Natural killer cell treated with Interleukin-12 subunit alpha and Interleukin-12 subunit beta and Interleukin-15 and Interleukin-18, amount 100 ng/mL, for 72 hours (primary cell): ENCODE measurements at regions not wholly inside any gene's neighbourhood (a gene's known extent, or its start where the extent isn't known, plus 50 kb on each side); places are given as distances from the start of the nearest gene placed in this dataset.
A peak's percentile ranks its signal among the peaks of the same experiment; 100 is the strongest.

Source experiments
- ATAC-seq, 2 donors: fragments of 150-1000 bp; cut with Tn5 transposase in 1 of 2; sonication (Bioruptor Pico), chemical (Tn5 transposase) in 1 of 2; 2 replicates each; pipeline ENCODE4 v1.10.0; 2021
- DNase-seq: peaks from one replicate; pipeline ENCODE4 v3.0.0; 2022; ENCODE audit warnings: low spot score
- H3K27ac Mint-ChIP-seq, 2 donors: 1 replicate in 1 of 2; 2 replicates in 1 of 2; pipeline ENCODE4 v1.8.0; 2022; ENCODE audit warnings: mixed read lengths in 2 of 2, mild to moderate bottlenecking in 1 of 2, moderate library complexity in 1 of 2
- H3K27me3 Mint-ChIP-seq, 2 donors: 1 replicate in 1 of 2; 2 replicates in 1 of 2; pipeline ENCODE4 v1.8.0; 2022; ENCODE audit warnings: mixed read lengths in 2 of 2
- H3K36me3 Mint-ChIP-seq: one replicate; pipeline ENCODE4 v1.8.0; 2022; ENCODE audit warnings: mixed read lengths
- H3K4me1 Mint-ChIP-seq, 2 donors: 1 replicate in 1 of 2; 2 replicates in 1 of 2; pipeline ENCODE4 v1.8.0; 2022; ENCODE audit warnings: low read depth in 2 of 2, mixed read lengths in 2 of 2, mild to moderate bottlenecking in 1 of 2
- H3K4me3 Mint-ChIP-seq: one replicate; pipeline ENCODE4 v1.8.0; 2022; ENCODE audit warnings: mixed read lengths
- H3K9me3 Mint-ChIP-seq: 2 replicates; pipeline ENCODE4 v1.8.0; 2022; ENCODE audit warnings: mixed read lengths

DNA sequence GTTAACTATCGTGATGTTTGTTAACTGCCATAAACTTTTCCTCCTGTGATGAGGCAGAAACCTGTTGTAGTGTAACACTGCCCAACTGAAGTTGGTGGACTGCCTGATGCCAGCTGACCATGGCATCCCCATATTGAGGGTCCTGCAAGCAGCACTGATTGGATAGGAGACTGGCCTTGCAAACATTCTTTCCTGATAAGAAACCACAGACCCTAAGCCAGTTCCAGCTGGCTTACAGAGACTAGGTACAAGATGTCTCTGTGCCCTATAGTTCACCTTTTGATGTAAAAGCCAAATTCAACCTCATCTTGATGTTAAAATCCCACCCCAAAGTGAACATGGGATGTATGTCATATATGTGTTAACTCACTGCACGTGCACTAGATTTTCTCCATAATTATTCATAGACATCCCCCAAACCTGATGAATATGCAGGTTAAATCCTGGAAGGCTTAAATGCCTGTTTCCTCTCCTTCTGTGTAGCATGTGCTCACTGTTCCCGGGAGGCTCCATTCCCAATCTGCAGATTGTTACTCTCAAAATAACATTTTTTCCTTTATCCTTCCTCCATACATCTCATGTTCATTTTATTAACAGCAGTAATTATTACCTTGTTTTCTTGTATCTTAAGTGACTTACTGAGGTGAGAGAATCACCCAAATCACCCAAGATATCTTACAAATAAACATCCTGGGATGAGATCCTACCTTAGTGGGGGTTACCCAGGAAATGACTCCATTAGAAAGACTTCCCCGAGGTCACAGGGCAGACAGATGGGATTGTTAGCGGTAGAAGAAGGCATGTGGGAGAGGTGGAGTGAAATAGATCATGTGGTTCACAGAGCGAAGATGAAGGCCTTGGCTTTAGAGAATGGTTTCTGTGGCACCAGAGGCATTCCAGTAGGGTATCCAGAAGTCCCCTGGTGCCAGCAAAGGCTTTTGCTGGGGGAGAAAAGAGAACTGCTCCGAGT, 566.7 kb downstream of the CCDC171 start:
- H3K27me3 Mint-ChIP-seq, result peaks cover 0 to 9% of the 10 kb centered on the region in 2 donors

GRCh38 chr9:16120231-16120641, 567.4 kb downstream of the CCDC171 start:
- Mint-ChIP-seq H3K4me1 (no peaks in the 10 kb centered on the region), H3K27me3 (peaks cover 0 to 10% of the 10 kb centered on the region in 2 donors), H3K4me3 (no peak overlapping the region), H3K36me3 (no peaks in the 10 kb centered on the region), H3K27ac (no peak overlapping the region), H3K9me3 (no peaks in the 10 kb centered on the region)
- no peak for ATAC-seq
- no peak for DNase-seq

More for the DNA sequence above, 566.7 kb downstream of the CCDC171 start:
- H3K36me3 Mint-ChIP-seq, result no peaks in the 10 kb centered on the region
- no peaks in the 10 kb centered on the region for H3K4me1 Mint-ChIP-seq
- no peak for ATAC-seq
- no peaks in the 10 kb centered on the region for H3K9me3 Mint-ChIP-seq
- DNase-seq, result no peak
- H3K4me3 Mint-ChIP-seq, result no peak overlapping the region
- H3K27ac Mint-ChIP-seq, result no peak overlapping the region

DNA sequence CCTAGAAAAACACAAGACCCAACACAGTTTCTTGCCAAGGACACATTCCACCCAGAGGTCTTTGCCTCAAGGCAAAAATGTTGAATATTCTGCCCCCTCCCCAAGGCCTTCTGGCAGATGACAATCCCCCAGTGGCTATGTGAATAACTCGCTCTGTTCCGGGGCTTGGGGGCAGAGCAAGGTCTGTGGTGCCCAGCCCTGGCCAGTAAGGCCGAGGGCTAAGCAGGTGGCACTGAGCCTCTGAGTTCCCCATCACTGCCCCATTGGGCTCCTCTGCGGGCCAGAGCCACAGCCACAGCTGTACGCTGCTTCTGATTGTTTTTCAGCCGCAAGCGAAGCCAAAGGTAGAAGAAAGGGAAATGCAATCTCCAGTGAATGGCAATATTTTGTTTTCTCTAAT, 567.9 kb downstream of the CCDC171 start:
- Mint-ChIP-seq H3K27me3 (peaks cover 0 to 11% of the 10 kb centered on the region in 2 donors), H3K4me1 (no peaks in the 10 kb centered on the region), H3K9me3 (no peaks in the 10 kb centered on the region), H3K27ac (no peak overlapping the region), H3K4me3 (no peak overlapping the region), H3K36me3 (no peaks in the 10 kb centered on the region)
- ATAC-seq, result peak in 1 of 2 donors; percentile 52
- DNase-seq, result no peak

DNA sequence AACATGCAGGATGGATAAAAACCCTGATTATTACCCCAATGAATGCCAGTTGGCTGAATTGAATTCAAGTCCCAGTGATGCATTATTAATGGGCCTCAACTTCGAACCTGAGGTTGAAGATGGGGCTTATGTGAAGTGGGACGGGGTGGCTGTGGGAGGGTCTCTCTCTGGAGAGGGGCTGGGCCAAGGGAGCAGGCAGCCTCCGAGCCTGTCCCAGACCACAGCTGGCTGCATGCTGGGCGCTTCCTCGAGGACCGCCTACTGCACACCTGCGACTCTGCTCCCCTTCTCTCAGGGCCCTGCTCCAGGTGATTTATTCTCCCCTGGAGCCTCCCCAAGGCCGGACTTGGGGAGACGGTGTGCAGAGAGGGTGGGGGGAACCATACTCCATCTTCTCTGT, 568.3 kb downstream of the CCDC171 start:
- H3K4me3 Mint-ChIP-seq, result no peak overlapping the region
- DNase-seq (no peak), ATAC-seq (peak in 1 of 2 donors; percentile 48)
- H3K4me1 Mint-ChIP-seq, result no peaks in the 10 kb centered on the region
- no peaks in the 10 kb centered on the region for H3K9me3 Mint-ChIP-seq
- peaks cover 0 to 11% of the 10 kb centered on the region in 2 donors for H3K27me3 Mint-ChIP-seq
- H3K36me3 Mint-ChIP-seq, result no peaks in the 10 kb centered on the region
- no peak overlapping the region for H3K27ac Mint-ChIP-seq

GRCh38 chr9:16121601-16122286, 568.9 kb downstream of the CCDC171 start:
- peaks cover 0 to 11% of the 10 kb centered on the region in 2 donors for H3K27me3 Mint-ChIP-seq
- H3K36me3 Mint-ChIP-seq, result no peaks in the 10 kb centered on the region
- DNase-seq, result no peak
- H3K9me3 Mint-ChIP-seq, result no peaks in the 10 kb centered on the region
- peak in 1 of 2 donors; percentile 11 for ATAC-seq
- no peak overlapping the region for H3K4me3 Mint-ChIP-seq
- no peak overlapping the region for H3K27ac Mint-ChIP-seq
- no peaks in the 10 kb centered on the region for H3K4me1 Mint-ChIP-seq

DNA sequence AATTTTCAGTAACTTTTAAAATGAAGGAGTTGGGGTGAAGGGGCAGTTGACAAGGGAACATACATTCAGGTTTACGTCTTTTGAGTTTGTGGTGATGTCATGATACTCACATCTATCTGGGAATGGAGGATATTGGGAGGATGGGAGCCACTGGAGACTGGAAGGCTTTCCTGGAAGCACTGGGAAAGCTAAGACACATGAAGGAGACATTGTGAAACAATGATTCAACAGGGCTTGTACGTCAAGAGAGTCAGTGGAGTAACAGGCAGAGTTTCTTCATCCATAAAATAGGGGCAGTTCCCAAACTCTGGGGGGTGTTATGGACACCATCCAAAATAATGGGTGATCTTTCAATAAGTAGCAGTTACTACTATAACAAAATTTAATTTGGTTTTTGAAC, 572.8 kb downstream of the CCDC171 start:
- no peak for ATAC-seq
- Mint-ChIP-seq H3K27ac (no peak overlapping the region), H3K36me3 (no peaks in the 10 kb centered on the region)

DNA sequence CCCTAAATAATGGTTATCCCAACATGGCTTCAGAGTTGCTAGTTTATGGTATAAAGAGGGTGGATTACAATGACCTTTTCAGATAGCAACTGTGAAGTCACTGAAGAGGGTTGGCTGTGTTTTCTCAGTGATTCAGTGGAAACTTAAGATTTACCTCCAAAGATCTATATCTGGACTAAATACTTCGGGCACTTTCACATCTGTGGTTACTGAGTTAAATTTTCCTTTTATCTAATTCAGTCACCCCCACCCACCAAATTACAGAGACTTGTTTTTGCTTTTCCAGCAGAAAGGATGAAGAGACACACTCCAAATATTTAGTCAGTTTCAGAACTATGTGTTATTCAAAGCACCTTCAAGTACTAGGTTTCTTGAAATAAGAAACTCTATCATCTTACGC, 573.2 kb downstream of the CCDC171 start:
- no peaks in the 10 kb centered on the region for H3K9me3 Mint-ChIP-seq
- peaks cover 0 to 17% of the 10 kb centered on the region in 2 donors for H3K27me3 Mint-ChIP-seq
- no peak overlapping the region for H3K4me3 Mint-ChIP-seq
- no peaks in the 10 kb centered on the region for H3K36me3 Mint-ChIP-seq
- no peak for DNase-seq
- H3K27ac Mint-ChIP-seq, result no peak overlapping the region
- no peaks in the 10 kb centered on the region for H3K4me1 Mint-ChIP-seq
- no peak for ATAC-seq

More for the DNA sequence above, 572.8 kb downstream of the CCDC171 start:
- no peaks in the 10 kb centered on the region for H3K9me3 Mint-ChIP-seq
- peaks cover 0 to 17% of the 10 kb centered on the region in 2 donors for H3K27me3 Mint-ChIP-seq
- no peak for DNase-seq
- no peaks in the 10 kb centered on the region for H3K4me1 Mint-ChIP-seq
- no peak overlapping the region for H3K4me3 Mint-ChIP-seq

- Mint-ChIP-seq H3K27ac (no peak overlapping the region), H3K4me3 (no peak overlapping the region), H3K36me3 (no peaks in the 10 kb centered on the region), H3K27me3 (peaks cover 0 to 16% of the 10 kb centered on the region in 2 donors), H3K9me3 (no peaks in the 10 kb centered on the region), H3K4me1 (no peaks in the 10 kb centered on the region)
- ATAC-seq (peak in 1 of 2 donors; percentile 21), DNase-seq (no peak)
Measured at GRCh38 chr9:16128003-16128402, 575.2 kb downstream of the CCDC171 start.

- Mint-ChIP-seq H3K9me3 (no peaks in the 10 kb centered on the region), H3K36me3 (no peaks in the 10 kb centered on the region), H3K27me3 (peaks cover 14 to 21% of the 10 kb centered on the region in 2 donors), H3K4me1 (peaks cover 0 to 5% of the 10 kb centered on the region in 2 donors), H3K27ac (no peak overlapping the region), H3K4me3 (no peak overlapping the region)
- no peak for ATAC-seq
- no peak for DNase-seq
Measured at GRCh38 chr9:16131264-16131663, 578.4 kb downstream of the CCDC171 start.

DNA sequence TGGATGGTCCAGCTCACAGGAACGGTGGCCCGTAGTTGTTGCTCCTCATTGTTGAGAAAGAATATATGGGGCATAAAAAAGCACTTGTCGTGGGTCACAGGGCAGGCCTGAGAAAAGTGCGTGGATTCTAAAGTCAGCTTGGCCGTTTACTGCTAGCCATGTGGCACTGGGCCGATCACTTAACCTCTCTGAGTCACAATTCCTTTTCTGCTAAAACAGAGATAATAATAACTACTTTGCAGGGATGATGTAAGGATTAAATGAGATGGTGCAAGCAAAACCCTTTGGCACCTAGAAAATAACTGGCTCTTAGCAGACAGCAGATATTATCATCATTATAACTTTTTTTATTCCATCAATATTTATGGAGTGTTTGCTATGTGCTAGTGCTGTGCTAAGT, 579.7 kb downstream of the CCDC171 start:
- no peak for DNase-seq
- Mint-ChIP-seq H3K4me3 (no peak overlapping the region), H3K9me3 (no peaks in the 10 kb centered on the region), H3K36me3 (no peaks in the 10 kb centered on the region), H3K27me3 (peaks cover 14 to 19% of the 10 kb centered on the region in 2 donors), H3K27ac (no peak overlapping the region), H3K4me1 (peaks cover 0 to 5% of the 10 kb centered on the region in 2 donors)
- no peak for ATAC-seq

GRCh38 chr9:16133032-16133431, 580.2 kb downstream of the CCDC171 start:
- no peaks in the 10 kb centered on the region for H3K9me3 Mint-ChIP-seq
- no peak overlapping the region for H3K4me3 Mint-ChIP-seq
- peaks cover 14 to 19% of the 10 kb centered on the region in 2 donors for H3K27me3 Mint-ChIP-seq
- no peak overlapping the region for H3K27ac Mint-ChIP-seq
- no peak for DNase-seq
- H3K36me3 Mint-ChIP-seq, result no peaks in the 10 kb centered on the region
- no peak for ATAC-seq
- peaks cover 0 to 5% of the 10 kb centered on the region in 2 donors for H3K4me1 Mint-ChIP-seq

DNA sequence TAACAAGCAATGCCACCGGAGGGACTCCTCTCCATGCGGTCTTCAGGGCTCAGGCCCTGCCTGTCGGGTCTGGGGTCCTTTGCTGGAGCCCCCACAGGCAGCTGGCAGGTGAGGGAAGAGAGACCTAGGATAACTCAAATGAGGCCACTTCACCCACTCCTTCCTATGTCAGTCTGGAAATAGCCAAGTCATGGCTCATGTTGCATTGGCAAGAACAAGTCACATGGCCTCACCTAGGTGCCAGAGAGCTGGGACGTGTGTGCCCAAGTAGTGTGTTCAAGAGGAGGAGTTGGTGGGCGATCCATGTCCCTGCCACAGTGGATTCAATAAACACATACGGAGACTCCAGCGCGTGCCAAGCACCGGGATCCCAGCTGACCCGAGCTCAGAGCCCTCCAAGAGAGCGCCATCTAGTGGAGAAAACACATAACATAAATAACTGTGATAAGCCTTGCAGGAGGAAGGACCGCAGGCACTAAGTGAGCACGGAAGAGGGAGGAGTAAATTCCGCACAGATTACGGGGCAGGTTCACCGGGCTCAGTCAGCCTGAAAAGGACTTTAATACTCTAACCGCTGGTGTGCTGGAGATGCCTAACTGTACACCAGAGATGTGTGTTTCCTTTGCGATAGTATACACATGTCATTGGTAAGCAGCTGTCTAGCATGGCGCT, 580.8 kb downstream of the CCDC171 start:
- H3K9me3 Mint-ChIP-seq, result no peaks in the 10 kb centered on the region
- no peak overlapping the region for H3K4me3 Mint-ChIP-seq
- no peak for DNase-seq
- peaks cover 14% of the 10 kb centered on the region in 2 donors for H3K27me3 Mint-ChIP-seq
- no peak overlapping the region for H3K27ac Mint-ChIP-seq
- peak; percentile 37 to 69 for ATAC-seq
- H3K4me1 Mint-ChIP-seq, result peaks cover 0 to 5% of the 10 kb centered on the region in 2 donors
- no peaks in the 10 kb centered on the region for H3K36me3 Mint-ChIP-seq

- H3K4me3 Mint-ChIP-seq, result no peak overlapping the region
- H3K4me1 Mint-ChIP-seq, result peaks cover 0 to 5% of the 10 kb centered on the region in 2 donors
- peaks cover 14% of the 10 kb centered on the region in 2 donors for H3K27me3 Mint-ChIP-seq
- no peaks in the 10 kb centered on the region for H3K36me3 Mint-ChIP-seq
- no peaks in the 10 kb centered on the region for H3K9me3 Mint-ChIP-seq
- H3K27ac Mint-ChIP-seq, result no peak overlapping the region
- DNase-seq, result no peak
- ATAC-seq, result no peak
Measured at GRCh38 chr9:16134351-16134750, 581.5 kb downstream of the CCDC171 start.
